SK-N-SH (cell line): ENCODE measurements at regions not wholly inside any gene's neighbourhood (a gene's known extent, or its start where the extent isn't known, plus 50 kb on each side); places are given as distances from the start of the nearest gene placed in this dataset.

ENCODE experiments used
- CTCF ChIA-PET: fragments of 300-600, 350-600 bp; formaldehyde crosslinking; extraction: SDS; loops from one replicate; lab custom pipeline; 2021; lab: Yijun Ruan, JAX
- POLR2A ChIA-PET: fragments of 350-600 bp; sonication (Branson Sonifier 250); formaldehyde crosslinking; extraction: SDS; loops from one replicate; lab custom pipeline; 2020; ENCODE audit warnings: antibody characterized with exemption, inconsistent platforms; lab: Yijun Ruan, JAX
- DNase-seq: peaks from one replicate; pipeline ENCODE4 v3.0.0; 2012
- H2AFZ ChIP-seq: fragments of 200-600 bp; sonication (generic); 2 replicates; pipeline ENCODE4 v1.8.1; 2016; ENCODE audit warnings: antibody characterized with exemption, mild to moderate bottlenecking, low read depth
- H3F3A ChIP-seq: fragments of 200-600 bp; sonication (generic); replicated peaks from 2 replicates; pipeline ENCODE3; 2016; ENCODE audit warnings: antibody characterized with exemption, mild to moderate bottlenecking; ENCODE audit not compliant: insufficient read depth
- H3K27ac ChIP-seq, 2 experiments: fragments of 200-500 bp in 1 of 2; fragments of 200-600 bp in 1 of 2; sonication (Bioruptor generic) in 1 of 2; sonication (generic), shearing (Covaris generic) in 1 of 2; 2 replicates each; pipeline versions ENCODE4 v1.5.1 to v1.6.1; 2014 to 2016; ENCODE audit warnings: low read depth in 2 of 2, inconsistent platforms in 1 of 2, low read length in 1 of 2, mild to moderate bottlenecking in 1 of 2, mixed read lengths in 1 of 2
- H3K27me3 ChIP-seq: fragments of 200-600 bp; sonication (generic), shearing (Covaris generic); 2 replicates; pipeline ENCODE4 v1.6.1; 2016; ENCODE audit warnings: mixed run types; ENCODE audit not compliant: insufficient read depth
- H3K36me3 ChIP-seq, 2 experiments: fragments of 200-500 bp in 1 of 2; fragments of 200-600 bp in 1 of 2; sonication (Bioruptor generic) in 1 of 2; sonication (generic) in 1 of 2; replicated peaks in 1 of 2; 2 replicates each; pipeline versions ENCODE3 to v1.5.1; 2014 to 2016; ENCODE audit warnings: low read length in 1 of 2, mild to moderate bottlenecking in 1 of 2; ENCODE audit not compliant: insufficient read depth in 2 of 2, control insufficient read depth in 1 of 2
- H3K4me1 ChIP-seq, 2 experiments: fragments of 200-500 bp in 1 of 2; fragments of 200-600 bp in 1 of 2; sonication (Bioruptor generic) in 1 of 2; sonication (generic), shearing (Covaris generic) in 1 of 2; 2 replicates each; pipeline versions ENCODE4 v1.5.1 to v1.6.1; 2014 to 2016; ENCODE audit warnings: low read depth in 1 of 2, low read length in 1 of 2, mixed run types in 1 of 2; ENCODE audit not compliant: insufficient read depth in 2 of 2, control insufficient read depth in 1 of 2
- H3K4me2 ChIP-seq: fragments of 200-600 bp; sonication (generic), shearing (Covaris generic); 2 replicates; pipeline ENCODE4 v1.6.1; 2017; ENCODE audit warnings: mixed run types
- H3K4me3 ChIP-seq, 2 experiments: fragments of 200-500 bp in 1 of 2; fragments of 200-600 bp in 1 of 2; sonication (Bioruptor generic) in 1 of 2; sonication (generic), shearing (Covaris generic) in 1 of 2; 2 replicates each; pipeline versions ENCODE4 v1.5.1 to v1.8.1; 2014 to 2016; ENCODE audit warnings: low read depth in 2 of 2, inconsistent platforms in 1 of 2, low read length in 1 of 2, mild to moderate bottlenecking in 1 of 2, mixed read lengths in 1 of 2, moderate library complexity in 1 of 2
- H3K79me2 ChIP-seq: fragments of 200-600 bp; sonication (generic); 2 replicates; pipeline ENCODE4 v1.8.1; 2017; ENCODE audit warnings: mild to moderate bottlenecking; ENCODE audit not compliant: insufficient read depth
- H3K9ac ChIP-seq: fragments of 200-600 bp; sonication (generic); 2 replicates; pipeline ENCODE4 v1.6.1; 2017; ENCODE audit warnings: mixed run types
- H3K9me2 ChIP-seq: fragments of 200-600 bp; sonication (generic); 2 replicates; pipeline ENCODE4 v1.6.1; 2017; ENCODE audit warnings: mixed run types
- H3K9me3 ChIP-seq: fragments of 200-600 bp; sonication (generic); 2 replicates; pipeline ENCODE4 v1.6.1; 2017; ENCODE audit warnings: mixed run types, mild to moderate bottlenecking, moderate library complexity
- H4K20me1 ChIP-seq: fragments of 200-600 bp; sonication (generic); 2 replicates; pipeline ENCODE4 v1.6.1; 2017; ENCODE audit warnings: mild to moderate bottlenecking, mixed run types; ENCODE audit not compliant: insufficient read depth
- FOXJ3 ChIP-seq: sonication (generic); formaldehyde crosslinking; IDR thresholded peaks from 2 replicates; pipeline ENCODE4 v1.5.1; 2020; ENCODE audit warnings: mild to moderate bottlenecking, missing genetic modification reagents
- FOXM1 ChIP-seq: IDR thresholded peaks from 2 replicates; pipeline ENCODE4 v1.4.0; 2012; ENCODE audit warnings: low read depth, mild to moderate bottlenecking
- GABPA ChIP-seq: IDR thresholded peaks from 2 replicates; pipeline ENCODE4 v1.4.0; 2012; ENCODE audit warnings: low read depth, mild to moderate bottlenecking
- GATA2 ChIP-seq: sonication (generic); formaldehyde crosslinking; IDR thresholded peaks from 2 replicates; pipeline ENCODE4 v1.5.0; 2020; ENCODE audit warnings: mild to moderate bottlenecking, missing genetic modification reagents
- JUND ChIP-seq: IDR thresholded peaks from 2 replicates; pipeline ENCODE4 v1.4.0; 2012
- NFIC ChIP-seq: IDR thresholded peaks from 2 replicates; pipeline ENCODE4 v1.4.0; 2012; ENCODE audit warnings: borderline replicate concordance
- NRF1 ChIP-seq: IDR thresholded peaks from 2 replicates; pipeline ENCODE4 v1.6.1; 2012; ENCODE audit warnings: low read depth, mild to moderate bottlenecking, low read length
- RAD21 ChIP-seq: IDR thresholded peaks from 2 replicates; pipeline ENCODE4 v1.6.1; 2012; ENCODE audit warnings: mild to moderate bottlenecking, low read length
- REST ChIP-seq: IDR thresholded peaks from 2 replicates; pipeline ENCODE4 v1.6.1; 2012; ENCODE audit warnings: mild to moderate bottlenecking, low read depth, low read length, moderate library complexity
- TAF1 ChIP-seq: IDR thresholded peaks from 2 replicates; pipeline ENCODE4 v1.6.1; 2012; ENCODE audit warnings: low read depth, mild to moderate bottlenecking, low read length, moderate library complexity, borderline replicate concordance
- USF1 ChIP-seq: IDR thresholded peaks from 2 replicates; pipeline ENCODE4 v1.4.0; 2012; ENCODE audit warnings: low read depth, borderline replicate concordance
- YY1 ChIP-seq: IDR thresholded peaks from 2 replicates; pipeline ENCODE4 v1.4.0; 2012; ENCODE audit warnings: low read depth, mild to moderate bottlenecking
- WGBS: methylation state at CpG from one replicate; pipeline ENCODE4 v1.1.6; 2017; ENCODE audit warnings: low lambda C conversion rate; 5-methylcytosine and 5-hydroxymethylcytosine counted together
- TF ChIP-seq, protein P1 (sequence below): fragments of 200-600 bp; sonication (generic); IDR thresholded peaks from 2 replicates; pipeline ENCODE4 v1.6.1; 2017; ENCODE audit warnings: antibody characterized with exemption, mild to moderate bottlenecking, moderate library complexity
- TF ChIP-seq, protein P2 (sequence below): IDR thresholded peaks from 2 replicates; pipeline ENCODE4 v1.4.0; 2012; ENCODE audit warnings: low read depth, borderline replicate concordance

GRCh38 chr9:31535651-31536050 lies 848.8 kb upstream of the ACO1 start:
- DNase-seq, result no peak
- no peak overlapping the region for H2AFZ ChIP-seq
- H3K27me3 ChIP-seq, result no peaks in the 10 kb centered on the region
- no peak overlapping the region for H3K27ac ChIP-seq
- no peaks in the 10 kb centered on the region for H3K36me3 ChIP-seq
- H3K4me1 ChIP-seq, result peaks cover 0 to 2% of the 10 kb centered on the region in 2 experiments; a peak in 2 of 4 replicates
- no peak overlapping the region for H3K4me2 ChIP-seq
- H3K9ac ChIP-seq, result no peak overlapping the region
- no peaks in the 10 kb centered on the region for H3K79me2 ChIP-seq
- no peaks in the 10 kb centered on the region for H3K9me3 ChIP-seq
- no peaks in the 10 kb centered on the region for H3F3A ChIP-seq
- H3K4me3 ChIP-seq, result no peak overlapping the region
- no peaks in the 10 kb centered on the region for H3K9me2 ChIP-seq
- ChIA-PET CTCF (interaction anchor here (0.6 to 1.0 kb wide), 2 partner anchors 10 to 694 kb away, joined by 3 to 4 read pairs; no protein-coding TSS in a partner anchor), POLR2A (no interaction called here)
- 21% methylated on average over 2 of the region's 2 CpGs for WGBS
- no peak for TF ChIP-seq GABPA
- no peak for TF ChIP-seq NRF1
- no peak for TF ChIP-seq TAF1
- TF ChIP-seq NFIC, result no peak
- no peak for TF ChIP-seq GATA2
- no peak for TF ChIP-seq YY1
- TF ChIP-seq, protein P1, sequence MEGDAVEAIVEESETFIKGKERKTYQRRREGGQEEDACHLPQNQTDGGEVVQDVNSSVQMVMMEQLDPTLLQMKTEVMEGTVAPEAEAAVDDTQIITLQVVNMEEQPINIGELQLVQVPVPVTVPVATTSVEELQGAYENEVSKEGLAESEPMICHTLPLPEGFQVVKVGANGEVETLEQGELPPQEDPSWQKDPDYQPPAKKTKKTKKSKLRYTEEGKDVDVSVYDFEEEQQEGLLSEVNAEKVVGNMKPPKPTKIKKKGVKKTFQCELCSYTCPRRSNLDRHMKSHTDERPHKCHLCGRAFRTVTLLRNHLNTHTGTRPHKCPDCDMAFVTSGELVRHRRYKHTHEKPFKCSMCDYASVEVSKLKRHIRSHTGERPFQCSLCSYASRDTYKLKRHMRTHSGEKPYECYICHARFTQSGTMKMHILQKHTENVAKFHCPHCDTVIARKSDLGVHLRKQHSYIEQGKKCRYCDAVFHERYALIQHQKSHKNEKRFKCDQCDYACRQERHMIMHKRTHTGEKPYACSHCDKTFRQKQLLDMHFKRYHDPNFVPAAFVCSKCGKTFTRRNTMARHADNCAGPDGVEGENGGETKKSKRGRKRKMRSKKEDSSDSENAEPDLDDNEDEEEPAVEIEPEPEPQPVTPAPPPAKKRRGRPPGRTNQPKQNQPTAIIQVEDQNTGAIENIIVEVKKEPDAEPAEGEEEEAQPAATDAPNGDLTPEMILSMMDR, result no peak
- no peak for TF ChIP-seq FOXJ3
- TF ChIP-seq, protein P2, sequence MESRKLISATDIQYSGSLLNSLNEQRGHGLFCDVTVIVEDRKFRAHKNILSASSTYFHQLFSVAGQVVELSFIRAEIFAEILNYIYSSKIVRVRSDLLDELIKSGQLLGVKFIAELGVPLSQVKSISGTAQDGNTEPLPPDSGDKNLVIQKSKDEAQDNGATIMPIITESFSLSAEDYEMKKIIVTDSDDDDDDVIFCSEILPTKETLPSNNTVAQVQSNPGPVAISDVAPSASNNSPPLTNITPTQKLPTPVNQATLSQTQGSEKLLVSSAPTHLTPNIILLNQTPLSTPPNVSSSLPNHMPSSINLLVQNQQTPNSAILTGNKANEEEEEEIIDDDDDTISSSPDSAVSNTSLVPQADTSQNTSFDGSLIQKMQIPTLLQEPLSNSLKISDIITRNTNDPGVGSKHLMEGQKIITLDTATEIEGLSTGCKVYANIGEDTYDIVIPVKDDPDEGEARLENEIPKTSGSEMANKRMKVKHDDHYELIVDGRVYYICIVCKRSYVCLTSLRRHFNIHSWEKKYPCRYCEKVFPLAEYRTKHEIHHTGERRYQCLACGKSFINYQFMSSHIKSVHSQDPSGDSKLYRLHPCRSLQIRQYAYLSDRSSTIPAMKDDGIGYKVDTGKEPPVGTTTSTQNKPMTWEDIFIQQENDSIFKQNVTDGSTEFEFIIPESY, result no peak
- TF ChIP-seq JUND, result no peak
- TF ChIP-seq FOXM1, result no peak
- TF ChIP-seq REST, result no peak
- TF ChIP-seq USF1, result no peak
- no peak for TF ChIP-seq RAD21
- no peaks in the 10 kb centered on the region for H4K20me1 ChIP-seq
